HCT116 (cell line): ENCODE measurements at regions not wholly inside any gene's neighbourhood (a gene's known extent, or its start where the extent isn't known, plus 50 kb on each side); places are given as distances from the start of the nearest gene placed in this dataset.

Experiments
- ATAC-seq: fragments of 200-7000 bp; cut with Tn5 transposase; 2 replicates; pipeline ENCODE4 v1.9.1; 2020; ENCODE audit warnings: mild to moderate bottlenecking, moderate library complexity
- BruUV-seq: library from RNA; stranded (reverse); fragments of 400-500 nt; replicated peaks from 2 replicates; lab custom pipeline; 2021; lab: Mats Ljungman, UMichigan
- CTCF ChIA-PET: fragments of 300-600 bp; sonication (Branson Sonifier 250); formaldehyde crosslinking; loops from one replicate; lab custom pipeline; 2021; ENCODE audit warnings: antibody characterized with exemption; lab: Charles Lee
- POLR2A ChIA-PET: fragments of 300-600, 350-600 bp; sonication (Branson Sonifier 250); formaldehyde crosslinking; loops from one replicate; lab custom pipeline; 2021; ENCODE audit warnings: antibody characterized with exemption; lab: Charles Lee
- RAD21 ChIA-PET, 2 experiments: fragments of 300-600 bp; sonication (Branson Sonifier 250); formaldehyde crosslinking; loops; one replicate each; lab custom pipeline; 2023; ENCODE audit warnings: low total read pairs in 2 of 2; ENCODE audit not compliant: uncharacterized antibody in 2 of 2, unreplicated experiment in 2 of 2, low non-redundant PET in 1 of 2; lab: Charles Lee
- DNase-seq: peaks from one replicate; pipeline ENCODE4 v3.0.0-alpha.2; 2010; ENCODE audit warnings: low read depth, low spot score
- H2AFZ ChIP-seq: fragments of 200-600 bp; shearing (Covaris generic), sonication (generic); 2 replicates; pipeline ENCODE4 v1.6.1; 2017; ENCODE audit warnings: low read depth, mixed run types, mixed read lengths, antibody characterized with exemption, low read length; ENCODE audit not compliant: poor library complexity, severe bottlenecking
- H3K27ac ChIP-seq: 2 replicates; pipeline ENCODE4 v1.5.1; 2012; ENCODE audit warnings: low read depth, low read length
- H3K27me3 ChIP-seq: fragments of 200-600 bp; sonication (generic); 2 replicates; pipeline ENCODE4 v1.6.1; 2016; ENCODE audit warnings: mixed run types, low read length, mixed read lengths; ENCODE audit not compliant: insufficient read depth
- H3K36me3 ChIP-seq, 2 experiments: fragments of 200-500 bp in 1 of 2; fragments of 200-600 bp in 1 of 2; sonication (Bioruptor generic) in 1 of 2; sonication (generic) in 1 of 2; 2 replicates each; pipeline versions ENCODE4 v1.5.1 to v1.6.1; 2014 to 2016; ENCODE audit warnings: low read length in 2 of 2, inconsistent platforms in 1 of 2, mixed read lengths in 1 of 2, mixed run types in 1 of 2; ENCODE audit not compliant: insufficient read depth in 2 of 2, control insufficient read depth in 1 of 2
- H3K4me1 ChIP-seq, 2 experiments: fragments of 200-600 bp in 1 of 2; sonication (generic) in 1 of 2; 2 replicates each; pipeline versions ENCODE4 v1.5.1 to v1.6.1; 2012 to 2017; ENCODE audit warnings: low read length in 2 of 2, inconsistent platforms in 1 of 2, mild to moderate bottlenecking in 1 of 2, mixed read lengths in 1 of 2, mixed run types in 1 of 2, moderate library complexity in 1 of 2; ENCODE audit not compliant: insufficient read depth in 2 of 2, control insufficient read depth in 1 of 2
- H3K4me2 ChIP-seq: fragments of 200-600 bp; sonication (generic); 2 replicates; pipeline ENCODE4 v1.6.1; 2017; ENCODE audit warnings: mixed run types, low read length, mixed read lengths
- H3K4me3 ChIP-seq, 2 experiments: fragments of 200-600 bp in 1 of 2; sonication (generic) in 1 of 2; replicated peaks in 1 of 2; 2 replicates each; pipeline ENCODE4 v1.5.1; 2011 to 2016; ENCODE audit warnings: low read length in 2 of 2, control low read depth in 1 of 2, low read depth in 1 of 2, mild to moderate bottlenecking in 1 of 2, mixed read lengths in 1 of 2, mixed run types in 1 of 2
- H3K79me2 ChIP-seq: fragments of 200-600 bp; sonication (generic); 2 replicates; pipeline ENCODE4 v1.6.1; 2017; ENCODE audit warnings: mild to moderate bottlenecking, mixed run types, low read length, moderate library complexity, mixed read lengths; ENCODE audit not compliant: insufficient read depth
- H3K9ac ChIP-seq: fragments of 200-600 bp; sonication (generic); 2 replicates; pipeline ENCODE4 v1.6.1; 2016; ENCODE audit warnings: low read length, mixed read lengths
- H3K9me2 ChIP-seq: fragments of 200-600 bp; sonication (generic), shearing (Covaris generic); 2 replicates; pipeline ENCODE4 v1.6.1; 2017; ENCODE audit warnings: mixed run types, mild to moderate bottlenecking, moderate library complexity; ENCODE audit not compliant: insufficient read depth
- H3K9me3 ChIP-seq, 2 experiments: fragments of 200-500 bp in 1 of 2; fragments of 200-600 bp in 1 of 2; sonication (Bioruptor generic) in 1 of 2; sonication (generic) in 1 of 2; 2 replicates each; pipeline ENCODE4 v1.6.1; 2014 to 2017; ENCODE audit warnings: low read length in 2 of 2, mixed read lengths in 2 of 2, inconsistent platforms in 1 of 2, low read depth in 1 of 2, mild to moderate bottlenecking in 1 of 2, mixed run types in 1 of 2, moderate library complexity in 1 of 2; ENCODE audit not compliant: control insufficient read depth in 1 of 2, insufficient read depth in 1 of 2
- H4K20me1 ChIP-seq: fragments of 200-600 bp; sonication (generic), shearing (Covaris generic); 2 replicates; pipeline ENCODE4 v1.6.1; 2017; ENCODE audit warnings: mixed run types, mild to moderate bottlenecking, moderate library complexity; ENCODE audit not compliant: insufficient read depth
- ATF3 ChIP-seq: IDR thresholded peaks from 2 replicates; pipeline ENCODE4 v1.6.1; 2012
- EGR1 ChIP-seq: IDR thresholded peaks from 2 replicates; pipeline ENCODE4 v1.6.1; 2012; ENCODE audit warnings: low read depth
- EZH2 ChIP-seq: fragments of 200-600 bp; sonication (generic); IDR thresholded peaks from 2 replicates; pipeline ENCODE4 v1.6.1; 2017; ENCODE audit warnings: antibody characterized with exemption, mixed run types
- FOSL1 ChIP-seq: IDR thresholded peaks from 2 replicates; pipeline ENCODE4 v1.6.1; 2012; ENCODE audit warnings: low read depth
- JUND ChIP-seq: IDR thresholded peaks from 2 replicates; pipeline ENCODE4 v1.6.1; 2012
- MAX ChIP-seq: IDR thresholded peaks from 2 replicates; pipeline ENCODE4 v1.6.1; 2012
- POLR2AphosphoS5 ChIP-seq: IDR thresholded peaks from 2 replicates; pipeline ENCODE4 v1.6.1; 2011; ENCODE audit warnings: mild to moderate bottlenecking, low read depth, low read length, moderate library complexity
- REST ChIP-seq: IDR thresholded peaks from 2 replicates; pipeline ENCODE4 v1.6.1; 2012; ENCODE audit warnings: low read depth
- SIN3A ChIP-seq: IDR thresholded peaks from 2 replicates; pipeline ENCODE4 v1.6.1; 2012; ENCODE audit warnings: low read depth
- SRF ChIP-seq: IDR thresholded peaks from 2 replicates; pipeline ENCODE4 v1.6.1; 2012; ENCODE audit warnings: low read depth
- TCF7L2 ChIP-seq: IDR thresholded peaks from 2 replicates; pipeline ENCODE4 v1.7.0; 2011; ENCODE audit warnings: borderline replicate concordance, inconsistent platforms; ENCODE audit not compliant: insufficient read depth, insufficient read length; ENCODE audit errors: extremely low read depth
- YY1 ChIP-seq: IDR thresholded peaks from 2 replicates; pipeline ENCODE4 v1.6.1; 2011; ENCODE audit warnings: low read length, low read depth, moderate library complexity, mild to moderate bottlenecking; ENCODE audit not compliant: insufficient replicate concordance; ENCODE audit errors: extremely low read depth
- ZFX ChIP-seq: fragments of 450-650 bp; IDR thresholded peaks from 2 replicates; pipeline ENCODE4 v1.6.1; 2017
- intact Hi-C: fragments of 100-400 bp; cut with micrococcal nuclease; formaldehyde crosslinking; loops from 2 replicates; pipeline ENCODE4 v1.10.0; 2022

GRCh38 chr20:60171738-60172137 is 213.5 kb downstream of the CDH26 start:
- CTCF ChIA-PET = no interaction called here
- no peak for TF ChIP-seq SIN3A
- no peak for TF ChIP-seq FOSL1
- TF ChIP-seq MAX = no peak
- no peak for TF ChIP-seq EGR1
- TF ChIP-seq REST = no peak
- TF ChIP-seq JUND = no peak
- TF ChIP-seq SRF = no peak
- TF ChIP-seq POLR2AphosphoS5 = no peak
- TF ChIP-seq TCF7L2 = no peak
- no peak for TF ChIP-seq EZH2
- TF ChIP-seq YY1 = no peak
- TF ChIP-seq ATF3 = no peak
- no peak for TF ChIP-seq ZFX
- intact Hi-C loops = no loop called here

More at GRCh38 chr20:60171738-60172137, 213.5 kb downstream of the CDH26 start:
- Histone ChIP-seq H3K9ac (no peak overlapping the region), H3K4me1 (no peaks in the 10 kb centered on the region), H3K27ac (no peak overlapping the region), H3K79me2 (no peaks in the 10 kb centered on the region), H3K9me3 (no peaks in the 10 kb centered on the region), H2AFZ (no peak overlapping the region), H3K27me3 (no peaks in the 10 kb centered on the region), H4K20me1 (no peaks in the 10 kb centered on the region), H3K4me3 (no peak overlapping the region), H3K9me2 (no peaks in the 10 kb centered on the region), H3K36me3 (no peaks in the 10 kb centered on the region), H3K4me2 (no peak overlapping the region)
- no TSS peak for BruUV-seq
- no peak for DNase-seq
- POLR2A ChIA-PET = no interaction called here
- RAD21 ChIA-PET = no interaction called here
- no peak for ATAC-seq
